K562 (cell line): ENCODE measurements at regions not wholly inside any gene's neighbourhood (a gene's known extent, or its start where the extent isn't known, plus 50 kb on each side); places are given as distances from the start of the nearest gene placed in this dataset.

Source experiments
- ATAC-seq: fragments of 200-7000 bp; cut with Tn5 transposase; 3 replicates; pipeline ENCODE4 v1.9.1; 2020; ENCODE audit warnings: moderate library complexity
- BruUV-seq: library from RNA; stranded (reverse); fragments of 400-500 nt; replicated peaks from 2 replicates; lab custom pipeline; 2021; lab: Mats Ljungman, UMichigan
- CTCF ChIA-PET: fragments of 300-600 bp; formaldehyde crosslinking; extraction: SDS; loops from one replicate; lab custom pipeline; 2021; ENCODE audit warnings: low intra/inter-chr PET ratio; lab: Yijun Ruan, JAX
- POLR2A ChIA-PET: fragments of 300-600, 350-650 bp; sonication (Branson Sonifier 250); formaldehyde crosslinking; extraction: SDS; loops from one replicate; lab custom pipeline; 2021; ENCODE audit warnings: antibody characterized with exemption, inconsistent platforms; lab: Yijun Ruan, JAX
- DNase-seq, 4 experiments: peaks; one replicate each; pipeline versions ENCODE4 v3.0.0 to v3.0.0-alpha.2; 2011 to 2018; ENCODE audit warnings: low spot score in 3 of 4, mixed read lengths in 3 of 4; ENCODE audit errors: extremely low read depth in 1 of 4
- FAIRE-seq: peaks from 2 replicates; lab custom pipeline; 2011; peaks lifted over from hg19 to GRCh38; lab: Jason Lieb, UNC
- H2AFZ ChIP-seq: 2 replicates; pipeline ENCODE4 v1.6.0; 2011; ENCODE audit warnings: low read depth, low read length, control low read depth, inconsistent platforms
- H3K27ac ChIP-seq: fragments of 200-600 bp; 3 replicates; pipeline ENCODE4 v1.8.0; 2011; ENCODE audit warnings: low read depth, mild to moderate bottlenecking, control low read depth, inconsistent platforms, low read length, moderate library complexity, mixed read lengths; ENCODE audit errors: extremely low read depth
- H3K27me3 ChIP-seq, 2 experiments: fragments of 300-600 bp in 1 of 2; 2 replicates in 1 of 2; 3 replicates in 1 of 2; pipeline versions ENCODE4 v1.6.0 to v1.8.0; 2011; ENCODE audit warnings: inconsistent platforms in 2 of 2, low read length in 2 of 2, mild to moderate bottlenecking in 1 of 2, mixed read lengths in 1 of 2, moderate library complexity in 1 of 2; ENCODE audit not compliant: control insufficient read depth in 2 of 2, insufficient read depth in 2 of 2
- H3K36me3 ChIP-seq: fragments of 300-600 bp; 3 replicates; pipeline ENCODE4 v1.8.0; 2011; ENCODE audit warnings: mild to moderate bottlenecking, low read length, inconsistent platforms; ENCODE audit not compliant: control insufficient read depth, insufficient read depth
- H3K4me1 ChIP-seq, 2 experiments: fragments of 200-600 bp in 1 of 2; replicated peaks in 1 of 2; 2 replicates in 1 of 2; 3 replicates in 1 of 2; pipeline versions ENCODE4 v1.5.1 to v1.8.0; 2011; ENCODE audit warnings: inconsistent platforms in 2 of 2, low read length in 2 of 2, mild to moderate bottlenecking in 1 of 2, mixed read lengths in 1 of 2, moderate library complexity in 1 of 2; ENCODE audit not compliant: control insufficient read depth in 2 of 2, insufficient read depth in 2 of 2
- H3K4me2 ChIP-seq: 2 replicates; pipeline ENCODE4 v1.6.1; 2011; ENCODE audit warnings: low read length, control low read depth, inconsistent platforms, mixed read lengths; ENCODE audit not compliant: insufficient read depth
- H3K4me3 ChIP-seq: fragments of 200-600 bp; sonication (generic), shearing (Covaris generic); 2 replicates; pipeline ENCODE4 v1.5.1; 2016; ENCODE audit warnings: control low read depth, inconsistent platforms
- H3K79me2 ChIP-seq: fragments of 200-600 bp; 3 replicates; pipeline ENCODE4 v1.8.0; 2011; ENCODE audit warnings: low read length, inconsistent platforms; ENCODE audit not compliant: control insufficient read depth, insufficient read depth
- H3K9ac ChIP-seq, 2 experiments: 2 replicates each; pipeline versions ENCODE4 v1.6.0 to v1.6.1; 2011; ENCODE audit warnings: low read depth in 2 of 2, low read length in 2 of 2, control low read depth in 1 of 2, inconsistent platforms in 1 of 2, mild to moderate bottlenecking in 1 of 2, mixed read lengths in 1 of 2; ENCODE audit not compliant: insufficient read depth in 1 of 2
- H3K9me1 ChIP-seq: one replicate; pipeline ENCODE4 v1.6.0; 2011; ENCODE audit warnings: inconsistent platforms, mild to moderate bottlenecking, low read length, moderate library complexity; ENCODE audit not compliant: control insufficient read depth, insufficient read depth
- H3K9me3 ChIP-seq: replicated peaks from 2 replicates; pipeline ENCODE4 v1.5.1; 2011; ENCODE audit warnings: low read depth, low read length, inconsistent platforms; ENCODE audit not compliant: control insufficient read depth, insufficient read depth
- H4K20me1 ChIP-seq: replicated peaks from 2 replicates; pipeline ENCODE4 v1.6.1; 2011; ENCODE audit warnings: low read length, inconsistent platforms, mixed read lengths; ENCODE audit not compliant: control insufficient read depth, insufficient read depth
- BCL6 ChIP-seq: fragments of 250-450 bp; sonication (Bioruptor Pico); IDR thresholded peaks from 2 replicates; pipeline ENCODE4 v1.4.0; 2020
- CEBPB ChIP-seq: fragments of 450-650 bp; IDR thresholded peaks from 2 replicates; pipeline ENCODE4 v1.6.1; 2016; ENCODE audit warnings: missing genetic modification characterization, missing compliant biosample characterization
- ETV6 ChIP-seq, 3 experiments: fragments of 150-350 bp in 1 of 3; sonication (generic) in 1 of 3; formaldehyde crosslinking in 1 of 3; IDR thresholded peaks; 2 replicates each; pipeline versions ENCODE4 v1.6.1 to v1.8.0; 2014 to 2022; ENCODE audit warnings: borderline replicate concordance in 2 of 3, low read depth in 2 of 3, antibody characterized with exemption in 1 of 3, low read length in 1 of 3, mild to moderate bottlenecking in 1 of 3, missing genetic modification reagents in 1 of 3
- FOSL1 ChIP-seq: fragments of 200-800 bp; sonication (Bioruptor generic); conservative IDR thresholded peaks from 2 replicates; pipeline ENCODE4 v1.6.1; 2016; ENCODE audit warnings: missing genetic modification characterization, missing compliant biosample characterization
- GATAD2B ChIP-seq: fragments of 450-650 bp; IDR thresholded peaks from 2 replicates; pipeline ENCODE4 v1.6.1; 2017; ENCODE audit warnings: mild to moderate bottlenecking, borderline replicate concordance
- MTA3 ChIP-seq: fragments of 450-650 bp; formaldehyde crosslinking; IDR thresholded peaks from 2 replicates; pipeline ENCODE4 v1.6.1; 2017; ENCODE audit warnings: mild to moderate bottlenecking, borderline replicate concordance
- NCOA1 ChIP-seq: fragments of 450-650 bp; IDR thresholded peaks from 2 replicates; pipeline ENCODE4 v1.6.1; 2016; ENCODE audit warnings: low read depth
- NFIC ChIP-seq: fragments of 450-650 bp; IDR thresholded peaks from 2 replicates; pipeline ENCODE4 v1.6.1; 2017; ENCODE audit warnings: mild to moderate bottlenecking, inconsistent platforms
- SRSF7 ChIP-seq: fragments of 200-400 bp; formaldehyde crosslinking; optimal IDR thresholded peaks from 2 replicates; pipeline ENCODE3; 2017; ENCODE audit warnings: mild to moderate bottlenecking, low read depth, low read length
- TAF1 ChIP-seq: IDR thresholded peaks from 2 replicates; pipeline ENCODE4 v1.6.1; 2011; ENCODE audit warnings: mild to moderate bottlenecking, low read length, moderate library complexity; ENCODE audit not compliant: insufficient read depth, control insufficient read depth, severe bottlenecking; ENCODE audit errors: extremely low read depth
- U2AF2 ChIP-seq: fragments of 200-400 bp; formaldehyde crosslinking; optimal IDR thresholded peaks from 2 replicates; pipeline ENCODE3; 2017; ENCODE audit warnings: low read depth, mild to moderate bottlenecking, low read length
- WHSC1 ChIP-seq: IDR thresholded peaks from one replicate; pipeline ENCODE4 v1.6.1; 2012; ENCODE audit warnings: low read length, control low read depth, inconsistent platforms
- ZNF41 ChIP-seq: fragments of 250-450 bp; sonication (Bioruptor Pico); conservative IDR thresholded peaks from 2 replicates; pipeline ENCODE4 v1.4.0; 2020; ENCODE audit warnings: mild to moderate bottlenecking
- ZNF780A ChIP-seq: fragments of 250-450 bp; sonication (Bioruptor Pico); IDR thresholded peaks from 2 replicates; pipeline ENCODE4 v1.5.0; 2021; ENCODE audit warnings: mild to moderate bottlenecking
- WGBS: fragments of 100-300 bp; shearing (Covaris generic); methylation state at CpG from one replicate; pipeline ENCODE4 v1.1.6; 2016; ENCODE audit warnings: low coverage, mixed read lengths; ENCODE audit not compliant: insufficient coverage; ENCODE audit errors: missing lambda C conversion rate; 5-methylcytosine and 5-hydroxymethylcytosine counted together
- in situ Hi-C: fragments of 300-500 bp; cut with MboI; formaldehyde crosslinking; loops from 4 replicates; pipeline ENCODE4 v1.15.0; 2018; ENCODE audit warnings: inconsistent platforms, mixed read lengths
- intact Hi-C: fragments of 100-400 bp; cut with micrococcal nuclease; formaldehyde crosslinking; loops from 2 replicates; pipeline ENCODE4 v1.14.2; 2022
- TF ChIP-seq, protein P1 (sequence below), 2 experiments: IDR thresholded peaks in 1 of 2; conservative IDR thresholded peaks in 1 of 2; 2 replicates each; pipeline ENCODE4 v1.6.1; 2016; ENCODE audit warnings: low read depth in 2 of 2, mild to moderate bottlenecking in 1 of 2, missing compliant biosample characterization in 1 of 2, missing genetic modification characterization in 1 of 2, moderate library complexity in 1 of 2
- TF ChIP-seq, protein P2 (sequence below): sonication (generic); formaldehyde crosslinking; IDR thresholded peaks from 2 replicates; pipeline ENCODE4 v1.8.0; 2022; ENCODE audit warnings: mild to moderate bottlenecking, missing genetic modification reagents
- TF ChIP-seq, protein P3 (sequence below): fragments of 250-450 bp; sonication (Bioruptor Pico); IDR thresholded peaks from 2 replicates; pipeline ENCODE4 v1.8.0; 2021; ENCODE audit warnings: borderline replicate concordance, mild to moderate bottlenecking, moderate library complexity; ENCODE audit not compliant: poor library complexity, severe bottlenecking
- TF ChIP-seq, protein P4 (sequence below): sonication (generic); formaldehyde crosslinking; IDR thresholded peaks from 2 replicates; pipeline ENCODE4 v1.8.1; 2023; ENCODE audit warnings: mild to moderate bottlenecking, missing genetic modification reagents

DNA sequence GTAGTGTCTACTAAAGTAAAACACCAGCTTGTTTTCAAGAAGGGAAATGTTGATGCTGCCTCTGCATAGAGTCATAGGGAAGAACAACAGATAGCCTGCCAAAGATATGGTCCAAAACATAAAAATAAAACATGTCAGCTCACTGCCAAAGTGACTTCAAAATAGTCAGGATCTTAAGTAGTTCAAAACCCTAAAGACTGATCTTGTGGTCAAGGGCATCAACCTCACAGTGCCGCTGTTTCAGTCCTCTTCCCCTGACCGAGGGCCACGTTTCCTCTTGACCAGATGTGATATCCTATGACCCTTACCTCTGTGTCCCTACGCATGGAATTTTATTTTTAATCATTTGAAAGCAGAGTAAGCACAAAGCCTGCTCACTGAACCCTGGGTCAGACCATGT is 104.2 kb upstream of the CNKSR3 start:
- POLR2A ChIA-PET = interaction anchor here (0.6 to 1.3 kb wide), 2 partner anchors 17 to 150 kb away, joined by 3 read pairs; no protein-coding TSS in a partner anchor
- TF ChIP-seq ZNF41 (CRISPR knock-in tag) = no peak
- no peak for TF ChIP-seq MTA3
- no peak for TF ChIP-seq SRSF7
- no peak for TF ChIP-seq BCL6 (CRISPR knock-in tag)
- TF ChIP-seq TAF1 = no peak
- TF ChIP-seq, protein P1, sequence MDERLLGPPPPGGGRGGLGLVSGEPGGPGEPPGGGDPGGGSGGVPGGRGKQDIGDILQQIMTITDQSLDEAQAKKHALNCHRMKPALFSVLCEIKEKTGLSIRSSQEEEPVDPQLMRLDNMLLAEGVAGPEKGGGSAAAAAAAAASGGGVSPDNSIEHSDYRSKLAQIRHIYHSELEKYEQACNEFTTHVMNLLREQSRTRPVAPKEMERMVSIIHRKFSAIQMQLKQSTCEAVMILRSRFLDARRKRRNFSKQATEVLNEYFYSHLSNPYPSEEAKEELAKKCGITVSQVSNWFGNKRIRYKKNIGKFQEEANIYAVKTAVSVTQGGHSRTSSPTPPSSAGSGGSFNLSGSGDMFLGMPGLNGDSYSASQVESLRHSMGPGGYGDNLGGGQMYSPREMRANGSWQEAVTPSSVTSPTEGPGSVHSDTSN (CRISPR knock-in tag; IDR thresholded peaks at IDR 0.05; ENCODE audit: low read depth) = no peak
- TF ChIP-seq, protein P1 (tag; conservative IDR thresholded peaks at IDR 0.05; ENCODE audit: low read depth) = no peak
- TF ChIP-seq WHSC1 = no peak
- TF ChIP-seq GATAD2B = no peak
- TF ChIP-seq FOSL1 = no peak
- no peak for TF ChIP-seq CEBPB (tag)
- TF ChIP-seq, protein P2, sequence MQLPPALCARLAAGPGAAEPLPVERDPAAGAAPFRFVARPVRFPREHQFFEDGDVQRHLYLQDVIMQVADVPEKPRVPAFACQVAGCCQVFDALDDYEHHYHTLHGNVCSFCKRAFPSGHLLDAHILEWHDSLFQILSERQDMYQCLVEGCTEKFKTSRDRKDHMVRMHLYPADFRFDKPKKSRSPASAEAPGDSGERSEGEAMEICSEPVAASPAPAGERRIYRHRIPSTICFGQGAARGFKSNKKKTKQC (CRISPR knock-in tag) = no peak
- no peak for TF ChIP-seq NCOA1
- no peak for TF ChIP-seq NFIC
- TF ChIP-seq, protein P3, sequence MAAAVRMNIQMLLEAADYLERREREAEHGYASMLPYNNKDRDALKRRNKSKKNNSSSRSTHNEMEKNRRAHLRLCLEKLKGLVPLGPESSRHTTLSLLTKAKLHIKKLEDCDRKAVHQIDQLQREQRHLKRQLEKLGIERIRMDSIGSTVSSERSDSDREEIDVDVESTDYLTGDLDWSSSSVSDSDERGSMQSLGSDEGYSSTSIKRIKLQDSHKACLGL (CRISPR knock-in tag) = no peak
- TF ChIP-seq, protein P4, sequence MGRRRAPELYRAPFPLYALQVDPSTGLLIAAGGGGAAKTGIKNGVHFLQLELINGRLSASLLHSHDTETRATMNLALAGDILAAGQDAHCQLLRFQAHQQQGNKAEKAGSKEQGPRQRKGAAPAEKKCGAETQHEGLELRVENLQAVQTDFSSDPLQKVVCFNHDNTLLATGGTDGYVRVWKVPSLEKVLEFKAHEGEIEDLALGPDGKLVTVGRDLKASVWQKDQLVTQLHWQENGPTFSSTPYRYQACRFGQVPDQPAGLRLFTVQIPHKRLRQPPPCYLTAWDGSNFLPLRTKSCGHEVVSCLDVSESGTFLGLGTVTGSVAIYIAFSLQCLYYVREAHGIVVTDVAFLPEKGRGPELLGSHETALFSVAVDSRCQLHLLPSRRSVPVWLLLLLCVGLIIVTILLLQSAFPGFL = no peak
- no peak for TF ChIP-seq ETV6 (IDR thresholded peaks at IDR 0.05; ENCODE audit: borderline replicate concordance in 1 of 2, low read depth in 2 of 2, low read length in 1 of 2)
- no peak for TF ChIP-seq ETV6 (CRISPR knock-in tag; IDR thresholded peaks at IDR 0.05; ENCODE audit: borderline replicate concordance)
- no peak for TF ChIP-seq ZNF780A (CRISPR knock-in tag)
- TF ChIP-seq U2AF2 = no peak

More for the DNA sequence above, 104.2 kb upstream of the CNKSR3 start:
- Histone ChIP-seq H3K9me3 (no peaks in the 10 kb centered on the region), H3K4me1 (peaks cover 15 to 39% of the 10 kb centered on the region in 2 experiments), H3K79me2 (no peaks in the 10 kb centered on the region), H3K4me2 (0 out of 2 replicates have a peak overlapping the region, but pooled peaks have one; percentile 10), H3K4me3 (no peak overlapping the region), H3K27me3 (no peaks in the 10 kb centered on the region), H2AFZ (peak overlapping the region; percentile 93), H4K20me1 (no peaks in the 10 kb centered on the region), H3K27ac (peak overlapping the region; percentile 54; the same call in 2 of the 3 replicates), H3K9me1 (no peaks in the 10 kb centered on the region), H3K9ac (no peak overlapping the region), H3K36me3 (no peaks in the 10 kb centered on the region)
- in situ Hi-C loops (no loop called here), intact Hi-C loops (loop anchor here (2.0 kb wide), 1 partner anchor 106 kb away; no protein-coding TSS in a partner anchor)
- no peak for FAIRE-seq
- no peak for DNase-seq
- CTCF ChIA-PET = interaction anchor here (0.7 kb wide), 1 partner anchor 223 kb away, joined by 3 read pairs; no protein-coding TSS in a partner anchor
- WGBS = 18% methylated on average over 4 of the region's 4 CpGs
- BruUV-seq = no TSS peak
- peak; percentile 6 for ATAC-seq
